Vagina (tissue), 2 donors: ENCODE measurements at regions not wholly inside any gene's neighbourhood (a gene's known extent, or its start where the extent isn't known, plus 50 kb on each side); places are given as distances from the start of the nearest gene placed in this dataset.

Experiments used
- POLR2A ChIP-seq, 2 donors: fragments of 450-650 bp; IDR thresholded peaks; one replicate each; pipeline ENCODE4 v1.6.1; 2017; ENCODE audit warnings: antibody characterized with exemption in 2 of 2, mild to moderate bottlenecking in 2 of 2, moderate library complexity in 2 of 2
- POLR2AphosphoS5 ChIP-seq, 2 donors: sonication (generic); formaldehyde crosslinking; IDR thresholded peaks; one replicate each; pipeline ENCODE4 v1.9.0; 2017; ENCODE audit warnings: antibody characterized with exemption in 2 of 2, mild to moderate bottlenecking in 2 of 2, low read depth in 1 of 2; ENCODE audit not compliant: insufficient read depth in 1 of 2

- TF ChIP-seq POLR2AphosphoS5 (IDR thresholded peaks at IDR 0.05; ENCODE audit: insufficient read depth in 1 of 2, low read depth in 1 of 2) (no peak), POLR2A (IDR thresholded peaks at IDR 0.05) (no peak)
These were observed 1031.2 kb upstream of the TMEM132C start for GRCh38 chr12:127235761-127236160.
